ENCODE measurements at regions not wholly inside any gene's neighbourhood (a gene's known extent, or its start where the extent isn't known, plus 50 kb on each side); places are given as distances from the start of the nearest gene placed in this dataset.
"Not testable (repeated sequence)": the region's sequence is repeated elsewhere in the genome, so short reads cannot be mapped to it uniquely, and the experiment has no call there.

DNA sequence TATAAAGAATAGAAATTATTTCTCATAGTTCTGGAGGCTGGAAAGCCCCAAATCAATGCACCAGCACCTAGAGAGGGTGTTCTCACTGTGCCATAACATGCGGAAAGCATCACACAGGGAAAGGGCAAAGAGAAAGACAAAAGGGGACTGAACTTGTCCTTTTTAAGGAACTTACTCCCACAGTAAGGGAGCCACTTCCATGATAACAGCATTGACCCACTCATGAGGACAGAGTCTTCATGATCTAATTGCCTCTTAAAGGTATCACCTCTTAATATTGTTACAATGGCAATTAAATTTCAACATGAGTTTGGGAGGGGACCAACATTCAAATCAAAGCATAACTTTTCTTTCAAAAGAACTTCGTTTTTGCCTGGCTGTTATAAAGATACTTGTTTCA lies 582.2 kb upstream of the ARID1B start:
- TF ChIP-seq, protein P1, sequence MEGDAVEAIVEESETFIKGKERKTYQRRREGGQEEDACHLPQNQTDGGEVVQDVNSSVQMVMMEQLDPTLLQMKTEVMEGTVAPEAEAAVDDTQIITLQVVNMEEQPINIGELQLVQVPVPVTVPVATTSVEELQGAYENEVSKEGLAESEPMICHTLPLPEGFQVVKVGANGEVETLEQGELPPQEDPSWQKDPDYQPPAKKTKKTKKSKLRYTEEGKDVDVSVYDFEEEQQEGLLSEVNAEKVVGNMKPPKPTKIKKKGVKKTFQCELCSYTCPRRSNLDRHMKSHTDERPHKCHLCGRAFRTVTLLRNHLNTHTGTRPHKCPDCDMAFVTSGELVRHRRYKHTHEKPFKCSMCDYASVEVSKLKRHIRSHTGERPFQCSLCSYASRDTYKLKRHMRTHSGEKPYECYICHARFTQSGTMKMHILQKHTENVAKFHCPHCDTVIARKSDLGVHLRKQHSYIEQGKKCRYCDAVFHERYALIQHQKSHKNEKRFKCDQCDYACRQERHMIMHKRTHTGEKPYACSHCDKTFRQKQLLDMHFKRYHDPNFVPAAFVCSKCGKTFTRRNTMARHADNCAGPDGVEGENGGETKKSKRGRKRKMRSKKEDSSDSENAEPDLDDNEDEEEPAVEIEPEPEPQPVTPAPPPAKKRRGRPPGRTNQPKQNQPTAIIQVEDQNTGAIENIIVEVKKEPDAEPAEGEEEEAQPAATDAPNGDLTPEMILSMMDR (IDR thresholded peaks at IDR 0.05; ENCODE audit: control insufficient read depth, extremely low read depth, insufficient read depth) = no peak
- no peak for DNase-seq (ENCODE audit: low read depth)
- H3K4me3 ChIP-seq (ENCODE audit: low read depth, low read length) = no peak overlapping the region

DNA sequence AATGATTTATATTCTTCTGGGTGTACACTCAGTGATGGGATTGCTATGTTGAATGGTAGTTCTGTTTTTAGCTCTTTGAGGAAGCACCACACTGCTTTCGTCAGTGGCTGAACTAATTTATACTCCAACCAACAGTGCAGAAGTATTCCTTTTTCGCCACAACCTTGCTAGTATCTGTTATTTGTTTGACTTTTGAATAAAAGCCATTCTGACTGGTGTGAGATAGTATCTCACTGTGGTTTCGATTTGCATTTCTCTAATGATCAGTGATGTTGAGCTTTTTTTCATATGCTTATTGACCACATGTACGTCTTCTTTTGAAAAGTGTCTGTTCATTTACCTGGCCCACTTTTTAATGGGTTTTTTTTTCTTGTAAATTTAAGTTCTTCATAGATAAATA lies 583.8 kb upstream of the ARID1B start:
- H3K4me3 ChIP-seq (ENCODE audit: low read depth, low read length) = no peak overlapping the region
- TF ChIP-seq, protein P1 (IDR thresholded peaks at IDR 0.05; ENCODE audit: control insufficient read depth, extremely low read depth, insufficient read depth) = no peak
- no peak for DNase-seq (ENCODE audit: low read depth)

DNA sequence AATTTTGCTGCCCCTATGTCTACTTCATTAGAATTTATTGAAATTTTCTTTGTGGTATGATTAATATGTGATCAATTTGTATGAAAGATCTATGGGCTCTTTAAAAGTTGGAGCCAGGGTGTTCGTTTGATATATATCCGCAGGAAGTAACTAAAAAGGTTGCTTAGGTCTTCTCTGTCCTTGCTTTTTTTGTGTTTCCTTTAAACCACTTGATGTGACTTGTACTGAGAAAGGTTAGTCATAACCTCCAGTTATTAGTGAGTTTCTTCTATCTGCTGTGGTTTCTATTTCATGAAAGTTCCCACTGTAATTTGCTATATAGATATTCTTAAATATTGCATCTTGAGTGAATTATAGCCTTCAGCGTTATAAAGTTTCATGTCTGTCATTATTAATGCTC lies 585.3 kb upstream of the ARID1B start:
- H3K4me3 ChIP-seq (ENCODE audit: low read depth, low read length) = no peak overlapping the region
- no peak for DNase-seq (ENCODE audit: low read depth)
- TF ChIP-seq, protein P1 (IDR thresholded peaks at IDR 0.05; ENCODE audit: control insufficient read depth, extremely low read depth, insufficient read depth) = no peak

DNA sequence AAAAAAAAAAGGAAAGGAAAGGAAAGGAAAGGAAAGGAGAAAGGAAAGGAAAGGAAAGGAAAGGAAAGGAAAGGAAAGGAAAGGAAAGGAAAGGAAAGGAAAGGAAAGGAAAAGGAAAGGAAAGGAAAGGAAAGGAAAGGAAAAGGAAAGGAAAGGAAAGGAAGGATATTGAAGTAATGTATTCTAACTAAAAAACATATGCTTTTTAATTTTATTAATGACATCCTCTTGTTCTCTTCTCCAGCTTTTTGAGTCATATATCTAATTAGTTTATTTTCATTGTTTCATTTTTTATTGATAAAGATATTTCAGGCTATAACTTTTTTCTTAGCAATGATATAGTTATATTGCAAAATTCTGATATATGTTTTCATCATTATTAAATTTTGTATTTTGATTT lies 585.8 kb upstream of the ARID1B start:
- not testable (repeated sequence) for H3K4me3 ChIP-seq (ENCODE audit: low read depth, low read length); DNase-seq (ENCODE audit: low read depth)

DNA sequence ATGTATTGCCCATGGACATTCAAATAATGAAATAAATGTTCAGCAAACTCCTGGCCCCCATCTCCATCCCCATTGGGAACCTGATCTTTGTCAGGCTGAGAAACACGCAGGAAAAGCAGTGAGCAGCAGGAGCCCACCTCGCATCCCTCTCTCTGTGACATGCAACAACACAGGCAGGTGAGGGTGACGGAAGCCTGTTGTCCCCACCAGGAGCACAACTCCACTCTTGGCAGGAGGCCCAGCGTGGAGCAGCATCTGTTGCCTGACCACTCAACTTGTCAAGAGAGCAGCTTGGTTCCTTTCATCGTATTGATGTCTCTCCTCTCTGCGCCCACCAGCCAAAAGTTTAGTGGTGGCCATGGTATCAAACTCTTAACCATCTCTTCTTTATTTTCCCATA lies 586.9 kb upstream of the ARID1B start:
- TF ChIP-seq, protein P1 (IDR thresholded peaks at IDR 0.05; ENCODE audit: control insufficient read depth, extremely low read depth, insufficient read depth) = no peak
- no peak overlapping the region for H3K4me3 ChIP-seq (ENCODE audit: low read depth, low read length)
- DNase-seq (ENCODE audit: low read depth) = no peak

DNA sequence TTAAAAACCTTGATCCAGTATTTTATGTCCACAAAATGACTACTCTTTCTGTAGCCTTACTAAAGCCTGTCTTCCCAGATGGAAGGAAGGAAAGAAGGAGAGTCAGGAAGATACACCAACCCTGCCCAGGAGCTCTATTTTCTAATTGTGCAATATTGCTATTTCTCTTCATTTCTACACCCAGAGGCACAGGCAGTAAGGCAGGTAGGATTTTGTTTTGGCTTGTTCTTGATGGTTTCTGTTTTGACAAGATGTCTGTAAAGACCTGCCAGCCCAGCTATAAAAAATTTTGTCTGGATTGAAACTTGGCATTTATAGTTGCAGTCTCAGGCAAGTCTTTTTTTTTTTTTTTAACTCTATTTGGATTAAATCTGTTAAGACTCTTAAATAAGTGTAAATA lies 587.5 kb upstream of the ARID1B start:
- DNase-seq (ENCODE audit: low read depth) = no peak
- no peak overlapping the region for H3K4me3 ChIP-seq (ENCODE audit: low read depth, low read length)

DNA sequence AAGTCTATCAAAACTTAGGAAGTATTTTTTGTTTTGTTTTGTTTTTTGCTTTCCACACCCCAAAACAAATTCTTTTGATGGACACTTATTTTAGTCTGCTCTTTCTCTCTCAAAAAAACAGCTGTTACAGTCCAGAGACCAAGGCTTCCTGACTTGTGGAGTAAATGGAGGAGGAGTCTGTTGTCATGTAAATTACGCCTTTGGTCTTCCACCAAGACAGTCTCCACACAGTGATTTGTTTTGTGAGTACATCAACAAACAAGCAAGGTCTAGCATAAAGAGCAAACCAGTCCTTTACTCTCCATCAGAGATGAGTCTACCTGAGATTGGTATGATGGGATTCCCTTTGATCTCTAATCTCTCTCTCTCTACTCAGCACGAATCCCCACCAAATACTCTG lies 588.0 kb upstream of the ARID1B start:
- TF ChIP-seq, protein P1 (IDR thresholded peaks at IDR 0.05; ENCODE audit: control insufficient read depth, extremely low read depth, insufficient read depth) = no peak
- no peak overlapping the region for H3K4me3 ChIP-seq (ENCODE audit: low read depth, low read length)
- DNase-seq (ENCODE audit: low read depth) = no peak

More for the DNA sequence above, 587.5 kb upstream of the ARID1B start:
- TF ChIP-seq, protein P1 (IDR thresholded peaks at IDR 0.05; ENCODE audit: control insufficient read depth, extremely low read depth, insufficient read depth) = no peak

Data from LNCaP clone FGC (cell line).